Fibroblast of villous mesenchyme (primary cell): ENCODE measurements at regions not wholly inside any gene's neighbourhood (a gene's known extent, or its start where the extent isn't known, plus 50 kb on each side); places are given as distances from the start of the nearest gene placed in this dataset.
"Not testable (repeated sequence)": the region's sequence is repeated elsewhere in the genome, so short reads cannot be mapped to it uniquely, and the experiment has no call there.

Experiments
- DNase-seq: peaks from one replicate; pipeline ENCODE4 v3.0.0-alpha.2; 2010; ENCODE audit warnings: low read depth
- H3K4me3 ChIP-seq: 2 replicates; pipeline ENCODE4 v1.5.1; 2011; ENCODE audit warnings: low read depth, mild to moderate bottlenecking, low read length
- TF ChIP-seq, protein P1 (sequence below): IDR thresholded peaks from 2 replicates; pipeline ENCODE4 v1.5.1; 2012; ENCODE audit warnings: low read depth, mild to moderate bottlenecking, low read length; ENCODE audit not compliant: insufficient read depth

DNA sequence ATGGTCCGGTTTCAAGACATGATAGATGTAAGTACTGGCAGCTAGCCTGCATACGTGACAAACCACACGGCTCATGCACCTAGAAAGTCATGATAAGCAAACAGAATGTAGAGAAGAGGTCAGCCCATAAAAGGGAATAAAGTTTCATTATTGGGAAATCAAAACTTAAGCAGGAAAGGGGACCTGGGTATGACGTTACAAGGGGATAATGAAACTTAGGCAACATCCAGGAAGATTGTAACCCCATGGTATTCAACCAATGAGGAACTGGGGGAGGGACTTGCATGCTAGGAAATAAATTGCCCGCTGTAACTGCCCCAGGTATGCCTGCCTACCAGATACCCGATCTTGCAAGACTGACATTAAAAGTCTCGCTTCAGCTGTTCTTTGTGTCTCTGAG is 1679.0 kb downstream of the SUCLG1 start:
- H3K4me3 ChIP-seq = no peak overlapping the region
- TF ChIP-seq, protein P1, sequence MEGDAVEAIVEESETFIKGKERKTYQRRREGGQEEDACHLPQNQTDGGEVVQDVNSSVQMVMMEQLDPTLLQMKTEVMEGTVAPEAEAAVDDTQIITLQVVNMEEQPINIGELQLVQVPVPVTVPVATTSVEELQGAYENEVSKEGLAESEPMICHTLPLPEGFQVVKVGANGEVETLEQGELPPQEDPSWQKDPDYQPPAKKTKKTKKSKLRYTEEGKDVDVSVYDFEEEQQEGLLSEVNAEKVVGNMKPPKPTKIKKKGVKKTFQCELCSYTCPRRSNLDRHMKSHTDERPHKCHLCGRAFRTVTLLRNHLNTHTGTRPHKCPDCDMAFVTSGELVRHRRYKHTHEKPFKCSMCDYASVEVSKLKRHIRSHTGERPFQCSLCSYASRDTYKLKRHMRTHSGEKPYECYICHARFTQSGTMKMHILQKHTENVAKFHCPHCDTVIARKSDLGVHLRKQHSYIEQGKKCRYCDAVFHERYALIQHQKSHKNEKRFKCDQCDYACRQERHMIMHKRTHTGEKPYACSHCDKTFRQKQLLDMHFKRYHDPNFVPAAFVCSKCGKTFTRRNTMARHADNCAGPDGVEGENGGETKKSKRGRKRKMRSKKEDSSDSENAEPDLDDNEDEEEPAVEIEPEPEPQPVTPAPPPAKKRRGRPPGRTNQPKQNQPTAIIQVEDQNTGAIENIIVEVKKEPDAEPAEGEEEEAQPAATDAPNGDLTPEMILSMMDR = no peak
- no peak for DNase-seq

DNA sequence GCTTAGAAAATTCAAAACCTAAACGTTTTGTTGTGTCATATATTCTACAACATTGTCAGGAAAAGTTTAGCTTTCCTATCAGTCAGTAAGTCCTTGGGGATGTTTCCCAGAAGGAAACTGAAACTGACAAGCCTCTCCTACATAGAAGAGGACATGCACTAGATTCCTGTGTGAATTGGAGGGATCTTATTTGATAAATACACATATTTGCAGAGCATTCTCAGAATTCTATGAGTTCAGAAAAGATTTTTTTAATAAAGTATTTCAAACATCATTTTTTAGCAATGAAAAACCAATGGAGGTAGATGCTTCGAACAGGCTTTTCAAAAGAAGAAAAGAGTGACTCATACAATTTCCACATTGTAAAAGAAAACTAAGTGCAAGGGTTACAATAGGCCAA is 1706.7 kb downstream of the SUCLG1 start:
- TF ChIP-seq, protein P1 = no peak
- H3K4me3 ChIP-seq = no peak overlapping the region
- DNase-seq = no peak

DNA sequence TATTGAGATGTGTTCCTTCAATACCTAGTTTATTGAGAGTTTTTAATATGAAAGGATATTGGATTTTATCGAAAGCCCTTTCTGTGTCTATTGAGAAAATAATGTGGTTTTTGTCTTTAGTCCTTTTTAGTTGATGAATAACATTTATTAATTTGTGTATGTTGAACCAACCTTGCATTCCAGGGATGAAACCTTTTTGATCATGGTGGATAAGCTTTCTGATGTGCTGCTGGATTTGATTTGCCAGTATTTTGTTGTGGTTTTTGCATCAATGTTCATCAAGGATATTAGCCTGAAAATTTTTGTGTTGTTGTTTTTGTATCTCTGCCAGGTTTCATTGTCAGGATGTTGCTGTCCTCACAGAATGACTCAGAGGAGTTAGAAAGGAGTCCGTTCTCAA is 1710.4 kb downstream of the SUCLG1 start:
- no peak overlapping the region for H3K4me3 ChIP-seq
- no peak for DNase-seq
- TF ChIP-seq, protein P1 = no peak

DNA sequence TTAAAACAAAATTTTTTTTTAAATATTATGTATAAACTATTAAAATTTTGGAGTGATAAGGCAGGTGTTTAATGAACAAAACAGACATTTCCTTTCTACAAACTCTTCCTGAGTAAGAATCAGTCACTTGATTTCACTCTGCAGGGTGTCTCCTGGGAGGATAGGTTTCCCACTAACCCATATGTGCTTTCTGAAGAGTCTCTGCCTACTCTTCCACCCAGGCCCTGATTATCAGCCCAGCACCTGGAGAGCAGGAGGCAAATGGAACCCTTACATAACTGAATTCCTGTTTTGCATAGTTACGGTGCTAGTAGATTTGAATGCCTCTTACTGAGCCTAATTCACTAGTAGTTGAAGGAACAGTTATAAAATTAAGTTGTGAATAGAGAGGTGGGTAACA is 1718.6 kb downstream of the SUCLG1 start:
- DNase-seq = no peak
- no peak overlapping the region for H3K4me3 ChIP-seq
- TF ChIP-seq, protein P1 = no peak

DNA sequence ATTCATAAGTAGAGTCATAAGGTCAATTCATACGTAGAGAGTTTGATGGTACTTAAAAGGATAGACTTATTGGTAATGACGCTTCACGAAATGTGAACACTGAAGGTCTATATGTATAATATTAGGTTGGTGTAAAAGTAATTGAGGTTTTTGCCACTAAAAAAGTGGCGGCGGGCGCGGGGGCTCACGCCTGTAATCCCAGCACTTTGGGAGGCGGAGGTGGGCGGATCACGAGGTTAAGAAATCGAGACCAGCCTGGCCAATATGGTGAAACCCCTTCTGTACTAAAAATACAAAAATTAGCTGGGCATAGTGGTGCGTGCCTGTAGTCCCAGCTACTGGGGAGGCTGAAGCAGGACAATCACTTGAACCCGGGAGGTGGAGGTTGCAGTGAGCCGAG is 1721.1 kb downstream of the SUCLG1 start:
- not testable (repeated sequence) for DNase-seq, H3K4me3 ChIP-seq

DNA sequence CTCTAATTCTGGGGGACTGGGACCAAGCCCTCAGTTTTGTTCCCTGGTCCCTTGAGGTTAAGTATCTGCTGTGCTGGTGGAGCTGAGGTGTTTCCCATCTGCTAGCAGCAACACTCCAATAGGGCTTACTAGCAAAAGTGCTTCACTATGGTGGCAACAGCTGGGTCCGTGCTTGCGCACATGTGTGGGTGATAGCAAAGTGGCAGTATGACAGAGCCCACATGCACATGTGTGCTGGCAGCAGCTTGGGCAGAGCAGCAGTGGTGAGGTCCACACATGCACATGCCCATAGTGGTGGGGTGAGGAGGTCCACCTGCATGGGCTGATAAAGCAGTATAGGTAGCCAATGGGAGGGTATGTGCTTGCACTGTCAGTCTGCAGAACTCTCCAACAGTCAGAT is 1723.7 kb downstream of the SUCLG1 start:
- H3K4me3 ChIP-seq = no peak overlapping the region
- TF ChIP-seq, protein P1 = no peak
- DNase-seq = no peak

DNA sequence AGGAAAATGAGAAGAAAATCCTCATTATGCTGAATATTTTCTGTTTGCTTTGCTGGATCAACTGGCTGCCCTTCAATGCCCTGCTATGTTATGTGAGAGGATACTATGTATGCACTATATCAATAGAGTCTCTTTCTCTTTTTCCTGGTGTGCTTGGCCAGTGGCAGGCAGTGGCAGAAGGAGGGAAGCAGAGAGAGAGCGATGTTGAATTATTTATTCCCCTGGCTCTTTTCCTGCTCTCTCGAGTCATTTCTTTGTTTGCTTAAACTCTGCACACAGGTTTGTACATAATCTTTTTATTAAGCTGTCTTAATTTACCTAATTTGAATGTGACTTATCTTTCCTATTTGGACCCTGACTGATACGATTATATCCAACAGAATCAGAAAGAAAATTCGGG is 1727.3 kb downstream of the SUCLG1 start:
- TF ChIP-seq, protein P1 = no peak

More for the DNA sequence above, 1727.3 kb downstream of the SUCLG1 start:
- no peak for DNase-seq
- H3K4me3 ChIP-seq = no peak overlapping the region
